HEK293T (cell line): ENCODE measurements at regions not wholly inside any gene's neighbourhood (a gene's known extent, or its start where the extent isn't known, plus 50 kb on each side); places are given as distances from the start of the nearest gene placed in this dataset.

ENCODE experiments used
- CTCF ChIA-PET: fragments of 350-600 bp; formaldehyde crosslinking; extraction: SDS; loops from one replicate; lab custom pipeline; 2021; ENCODE audit warnings: antibody characterized with exemption, inconsistent platforms; lab: Yijun Ruan, JAX
- POLR2A ChIA-PET: fragments of 350-600 bp; formaldehyde crosslinking; extraction: SDS; loops from one replicate; lab custom pipeline; 2020; ENCODE audit warnings: antibody characterized with exemption, inconsistent platforms; lab: Yijun Ruan, JAX
- DNase-seq: peaks from one replicate; pipeline ENCODE4 v3.0.0; 2012; ENCODE audit warnings: mixed read lengths; ENCODE audit errors: extremely low spot score
- ARNT ChIP-seq: fragments of 450-650 bp; IDR thresholded peaks from 2 replicates; pipeline ENCODE4 v1.6.1; 2017; ENCODE audit warnings: mild to moderate bottlenecking
- BHLHE40 ChIP-seq: fragments of 450-650 bp; IDR thresholded peaks from 2 replicates; pipeline ENCODE4 v1.6.1; 2016; ENCODE audit warnings: mild to moderate bottlenecking, moderate library complexity, borderline replicate concordance
- CTBP1 ChIP-seq: fragments of 450-650 bp; IDR thresholded peaks from 2 replicates; pipeline ENCODE4 v1.6.1; 2016; ENCODE audit warnings: borderline replicate concordance
- ELF4 ChIP-seq: fragments of 450-650 bp; IDR thresholded peaks from 2 replicates; pipeline ENCODE4 v1.6.1; 2017; ENCODE audit warnings: antibody characterized with exemption
- FOXA1 ChIP-seq: fragments of 450-650 bp; IDR thresholded peaks from 2 replicates; pipeline ENCODE4 v1.6.1; 2016; ENCODE audit warnings: mild to moderate bottlenecking
- FOXK2 ChIP-seq: fragments of 450-650 bp; IDR thresholded peaks from 2 replicates; pipeline ENCODE4 v1.6.1; 2016; ENCODE audit warnings: mild to moderate bottlenecking
- FOXM1 ChIP-seq: fragments of 450-650 bp; IDR thresholded peaks from 2 replicates; pipeline ENCODE4 v1.6.1; 2017; ENCODE audit warnings: mild to moderate bottlenecking, borderline replicate concordance
- HDGF ChIP-seq: fragments of 450-650 bp; IDR thresholded peaks from 2 replicates; pipeline ENCODE4 v1.6.1; 2017; ENCODE audit warnings: antibody characterized with exemption, borderline replicate concordance
- L3MBTL2 ChIP-seq: fragments of 450-650 bp; conservative IDR thresholded peaks from 2 replicates; pipeline ENCODE4 v1.6.1; 2016; ENCODE audit warnings: mild to moderate bottlenecking
- LEF1 ChIP-seq: fragments of 450-650 bp; IDR thresholded peaks from 2 replicates; pipeline ENCODE4 v1.6.1; 2017; ENCODE audit warnings: mild to moderate bottlenecking, borderline replicate concordance
- NFRKB ChIP-seq: fragments of 450-650 bp; IDR thresholded peaks from 2 replicates; pipeline ENCODE4 v1.6.1; 2016; ENCODE audit warnings: mild to moderate bottlenecking, moderate library complexity
- PKNOX1 ChIP-seq: fragments of 450-650 bp; IDR thresholded peaks from 2 replicates; pipeline ENCODE4 v1.6.1; 2016
- SP1 ChIP-seq: fragments of 450-650 bp; IDR thresholded peaks from 2 replicates; pipeline ENCODE4 v1.6.1; 2017
- SUZ12 ChIP-seq: fragments of 450-650 bp; IDR thresholded peaks from 2 replicates; pipeline ENCODE4 v1.6.1; 2016; ENCODE audit warnings: mild to moderate bottlenecking
- TARDBP ChIP-seq: fragments of 450-650 bp; IDR thresholded peaks from 2 replicates; pipeline ENCODE4 v1.6.1; 2016
- ZNF384 ChIP-seq: fragments of 450-650 bp; IDR thresholded peaks from 2 replicates; pipeline ENCODE4 v1.6.1; 2016

- DNase-seq: no peak
- ChIA-PET CTCF (no interaction called here), POLR2A (no interaction called here)
- TF ChIP-seq SUZ12 (no peak), ARNT (no peak), TARDBP (no peak), L3MBTL2 (no peak), FOXA1 (no peak), SP1 (no peak), LEF1 (no peak)
Observed at GRCh38 chr2:35526741-35527140, 828.8 kb upstream of the CRIM1 start.

- DNase-seq: no peak
- POLR2A ChIA-PET: no interaction called here
- CTCF ChIA-PET: no interaction called here
- TF ChIP-seq LEF1 (no peak), FOXA1 (no peak), L3MBTL2 (no peak), NFRKB (no peak), FOXM1 (no peak), TARDBP (no peak), PKNOX1 (no peak), SP1 (no peak), FOXK2 (no peak), HDGF (no peak)
Observed at GRCh38 chr2:35522450-35522849, 833.1 kb upstream of the CRIM1 start.

GRCh38 chr2:35510636-35511035 is 844.9 kb upstream of the CRIM1 start:
- ChIA-PET POLR2A (no interaction called here), CTCF (no interaction called here)
- TF ChIP-seq ELF4 (no peak), SP1 (no peak), FOXA1 (no peak), ZNF384 (no peak), CTBP1 (no peak), PKNOX1 (no peak), FOXK2 (no peak), LEF1 (no peak), FOXM1 (no peak), SUZ12 (no peak), ARNT (no peak), HDGF (no peak), TARDBP (no peak), BHLHE40 (no peak)
- no peak for DNase-seq

GRCh38 chr2:35508601-35509000 is 847.0 kb upstream of the CRIM1 start:
- no peak for DNase-seq
- ChIA-PET CTCF (no interaction called here), POLR2A (no interaction called here)
- TF ChIP-seq SP1: no peak

- TF ChIP-seq SUZ12: no peak
- no peak for TF ChIP-seq L3MBTL2
- TF ChIP-seq FOXA1: no peak
- TF ChIP-seq PKNOX1: no peak
- TF ChIP-seq NFRKB: no peak
- no peak for TF ChIP-seq LEF1
- no peak for TF ChIP-seq ZNF384
- TF ChIP-seq ELF4: no peak
- no peak for TF ChIP-seq TARDBP
- TF ChIP-seq CTBP1: no peak
- TF ChIP-seq HDGF: no peak
- TF ChIP-seq BHLHE40: no peak
- no peak for TF ChIP-seq SP1
- POLR2A ChIA-PET: no interaction called here
- DNase-seq: no peak
- CTCF ChIA-PET: no interaction called here
Observed at GRCh38 chr2:35504419-35504818, 851.2 kb upstream of the CRIM1 start.

- no peak for TF ChIP-seq ELF4
- TF ChIP-seq TARDBP: no peak
- TF ChIP-seq CTBP1: no peak
- no peak for TF ChIP-seq PKNOX1
- TF ChIP-seq FOXA1: no peak
- no peak for TF ChIP-seq SUZ12
- no peak for DNase-seq
- ChIA-PET CTCF (no interaction called here), POLR2A (no interaction called here)
Observed at GRCh38 chr2:35503738-35504199, 851.8 kb upstream of the CRIM1 start.

GRCh38 chr2:35503311-35503710 is 852.3 kb upstream of the CRIM1 start:
- ChIA-PET CTCF (no interaction called here), POLR2A (no interaction called here)
- TF ChIP-seq SP1 (no peak), BHLHE40 (no peak), HDGF (no peak), ELF4 (no peak), CTBP1 (no peak), FOXM1 (no peak), NFRKB (no peak), PKNOX1 (no peak), ARNT (no peak), L3MBTL2 (no peak), FOXA1 (no peak), FOXK2 (no peak), SUZ12 (no peak), LEF1 (no peak), ZNF384 (no peak), TARDBP (no peak)
- DNase-seq: no peak
